PC-9 (cell line): ENCODE measurements at regions not wholly inside any gene's neighbourhood (a gene's known extent, or its start where the extent isn't known, plus 50 kb on each side); places are given as distances from the start of the nearest gene placed in this dataset.

Experiments
- EZH2 ChIP-seq: fragments of 200-600 bp; sonication (generic); IDR thresholded peaks from 2 replicates; pipeline ENCODE4 v1.8.0; 2017; ENCODE audit warnings: antibody characterized with exemption, low read depth
- TF ChIP-seq, protein P1 (sequence below): fragments of 200-600 bp; sonication (generic); conservative IDR thresholded peaks from 2 replicates; pipeline ENCODE4 v1.6.1; 2017; ENCODE audit warnings: mixed run types, antibody characterized with exemption, mild to moderate bottlenecking, moderate library complexity

GRCh38 chr6:11311970-11312369 is 79.5 kb upstream of the NEDD9 start:
- TF ChIP-seq, protein P1, sequence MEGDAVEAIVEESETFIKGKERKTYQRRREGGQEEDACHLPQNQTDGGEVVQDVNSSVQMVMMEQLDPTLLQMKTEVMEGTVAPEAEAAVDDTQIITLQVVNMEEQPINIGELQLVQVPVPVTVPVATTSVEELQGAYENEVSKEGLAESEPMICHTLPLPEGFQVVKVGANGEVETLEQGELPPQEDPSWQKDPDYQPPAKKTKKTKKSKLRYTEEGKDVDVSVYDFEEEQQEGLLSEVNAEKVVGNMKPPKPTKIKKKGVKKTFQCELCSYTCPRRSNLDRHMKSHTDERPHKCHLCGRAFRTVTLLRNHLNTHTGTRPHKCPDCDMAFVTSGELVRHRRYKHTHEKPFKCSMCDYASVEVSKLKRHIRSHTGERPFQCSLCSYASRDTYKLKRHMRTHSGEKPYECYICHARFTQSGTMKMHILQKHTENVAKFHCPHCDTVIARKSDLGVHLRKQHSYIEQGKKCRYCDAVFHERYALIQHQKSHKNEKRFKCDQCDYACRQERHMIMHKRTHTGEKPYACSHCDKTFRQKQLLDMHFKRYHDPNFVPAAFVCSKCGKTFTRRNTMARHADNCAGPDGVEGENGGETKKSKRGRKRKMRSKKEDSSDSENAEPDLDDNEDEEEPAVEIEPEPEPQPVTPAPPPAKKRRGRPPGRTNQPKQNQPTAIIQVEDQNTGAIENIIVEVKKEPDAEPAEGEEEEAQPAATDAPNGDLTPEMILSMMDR: no peak
- no peak for TF ChIP-seq EZH2
